ENCODE measurements at regions not wholly inside any gene's neighbourhood (a gene's known extent, or its start where the extent isn't known, plus 50 kb on each side); places are given as distances from the start of the nearest gene placed in this dataset.

DNA sequence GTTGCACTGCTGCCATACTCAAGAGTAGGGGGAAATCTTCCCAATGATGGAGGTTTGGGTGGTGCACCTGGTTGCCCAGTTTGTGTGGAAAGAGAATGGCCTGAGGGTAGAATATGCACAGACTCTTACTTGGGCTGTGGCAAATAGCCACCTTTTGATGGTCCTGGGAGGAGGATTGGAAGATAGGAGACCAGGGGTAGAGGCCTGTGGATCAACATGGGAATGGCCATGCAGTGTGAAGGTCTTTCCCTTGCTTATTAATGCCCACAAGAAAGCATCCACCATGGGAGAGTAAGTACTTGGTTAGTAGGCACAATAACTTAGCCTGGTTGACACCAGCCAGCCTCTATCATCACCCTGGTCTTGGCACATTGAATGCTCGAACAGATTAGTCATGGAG is 156.8 kb upstream of the LEF1 start:
- no peak for DNase-seq

DNA sequence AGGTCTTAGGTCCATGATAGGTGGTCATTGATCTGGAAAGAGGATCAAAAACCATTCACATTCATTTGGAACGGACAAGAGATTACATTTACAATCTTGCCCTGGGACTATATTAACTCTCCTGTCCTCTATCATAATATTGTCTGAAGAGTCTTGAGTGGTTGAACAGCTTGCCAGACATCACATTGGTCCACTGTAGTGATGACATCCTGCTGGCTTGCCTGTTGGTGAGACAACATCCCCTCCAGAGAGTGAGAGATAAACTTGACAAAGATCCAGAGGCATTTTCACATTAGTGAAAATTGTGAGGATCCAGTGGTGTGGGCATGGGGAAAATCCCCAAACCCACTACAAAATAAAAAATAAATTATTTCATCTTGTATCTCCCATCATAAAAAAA is 155.7 kb upstream of the LEF1 start:
- no peak for DNase-seq

- no peak for DNase-seq
These were observed 153.8 kb upstream of the LEF1 start for GRCh38 chr4:108322497-108322896.

DNA sequence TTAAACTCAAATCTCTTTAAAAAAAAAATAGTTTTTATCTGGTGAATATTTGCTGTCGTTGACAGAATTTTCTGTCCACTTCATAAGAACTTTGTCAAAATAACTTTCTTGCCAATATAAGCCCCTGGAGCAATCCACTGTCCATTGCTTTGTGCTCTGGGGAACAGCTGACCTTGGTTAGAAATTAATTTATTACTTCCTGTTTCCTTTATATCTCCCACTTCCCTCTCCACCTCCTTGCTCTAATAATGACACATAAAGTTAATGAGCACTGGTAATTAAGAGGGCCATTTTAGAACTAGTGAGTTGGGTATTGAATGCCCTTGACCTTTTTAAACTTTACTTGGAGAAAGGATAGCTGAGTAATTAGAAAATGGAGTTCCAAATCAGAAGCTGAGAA is 151.3 kb upstream of the LEF1 start:
- no peak for DNase-seq

- no peak for DNase-seq
These were observed 148.6 kb upstream of the LEF1 start for GRCh38 chr4:108317377-108317776.

- DNase-seq = no peak
These were observed 147.0 kb upstream of the LEF1 start for GRCh38 chr4:108315694-108316093.

DNA sequence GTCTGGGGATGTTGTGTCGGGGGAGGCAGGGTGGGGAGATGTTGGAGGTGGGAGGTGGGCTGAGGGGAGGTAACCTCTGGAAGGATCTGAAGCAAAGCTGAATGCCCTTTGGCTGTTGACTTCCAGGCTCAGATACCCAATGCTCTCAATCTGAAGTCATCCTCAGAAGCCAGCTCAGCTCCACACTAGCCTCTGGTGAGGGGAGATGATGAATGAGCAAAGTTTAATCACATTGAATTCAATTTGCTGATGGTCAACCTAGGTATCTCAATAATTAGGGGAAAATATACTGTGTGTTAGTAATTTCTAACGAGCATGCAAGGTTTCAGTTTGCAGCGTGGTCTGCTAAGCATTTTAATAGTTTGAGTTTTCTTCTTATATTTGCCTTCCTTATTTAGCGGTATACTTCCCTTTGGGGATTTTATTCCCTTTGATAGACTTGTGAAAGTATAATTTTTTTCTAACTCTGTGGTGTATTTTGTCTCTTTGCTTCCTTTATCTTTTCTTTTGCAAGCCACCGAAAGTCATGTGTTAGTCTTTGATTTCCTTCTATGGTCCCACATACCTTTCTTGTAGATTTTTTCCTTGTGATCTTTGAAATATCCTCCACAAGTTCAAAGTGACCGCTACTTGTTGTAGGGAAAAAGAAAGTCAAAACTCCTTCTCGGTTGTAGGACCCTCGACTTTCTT is 146.3 kb upstream of the LEF1 start:
- DNase-seq = no peak

DNA sequence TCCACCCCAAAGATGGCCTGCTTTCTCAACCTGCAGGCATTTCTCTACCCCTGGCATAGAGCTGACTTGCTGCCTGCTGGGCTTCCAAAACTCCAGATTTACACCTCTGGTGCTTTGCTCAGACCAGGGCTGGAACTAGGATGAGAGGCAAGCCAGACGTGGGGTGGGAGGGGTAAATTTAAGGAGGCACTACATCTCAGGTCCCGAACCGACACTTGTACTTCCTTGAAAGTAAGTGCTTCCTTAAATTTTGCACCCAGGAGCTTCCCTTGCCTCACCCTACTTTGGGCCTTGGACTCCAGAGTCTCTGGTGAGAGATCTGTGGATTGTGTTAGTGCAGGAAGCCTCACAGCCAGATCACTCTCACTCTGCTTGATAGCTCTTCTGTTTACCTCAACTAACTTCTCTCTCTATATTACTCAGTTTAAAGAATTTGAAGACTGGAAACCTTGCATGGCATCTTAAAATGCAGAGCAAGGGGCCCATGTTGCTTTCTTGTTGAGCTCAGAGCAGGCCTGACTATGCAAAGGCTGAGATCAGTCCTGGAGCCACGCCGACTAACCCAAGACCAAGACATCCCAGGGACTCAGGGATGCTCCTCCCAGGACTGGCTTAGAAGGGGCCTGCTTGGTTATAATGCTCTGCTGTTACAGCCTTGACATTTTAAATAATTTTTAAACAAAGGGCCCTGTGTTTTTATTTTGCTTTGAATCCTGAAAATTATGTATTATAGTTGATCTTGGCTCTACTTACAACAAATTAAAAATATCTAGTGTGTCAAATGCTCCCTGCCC is 145.0 kb upstream of the LEF1 start:
- DNase-seq = no peak

DNA sequence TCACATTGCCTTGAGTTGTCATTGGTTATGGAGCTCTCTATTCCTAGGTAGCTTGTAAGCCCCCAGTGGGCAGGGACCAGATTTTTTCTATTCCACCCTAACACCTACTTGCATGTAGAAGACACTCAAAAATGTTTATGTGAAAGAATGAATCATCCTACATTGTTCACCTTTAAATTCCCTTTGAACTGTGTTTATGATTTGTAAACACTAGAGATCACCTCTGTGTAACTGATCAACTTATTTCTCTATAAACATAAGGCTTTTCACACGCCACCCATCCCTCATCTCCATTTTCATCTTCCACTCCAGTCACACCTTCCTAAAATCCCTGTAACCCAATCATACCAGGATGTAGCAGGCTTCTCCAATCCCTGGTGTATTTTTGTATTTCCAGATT is 142.6 kb upstream of the LEF1 start:
- DNase-seq = no peak

- DNase-seq = no peak
These were observed 134.9 kb upstream of the LEF1 start for GRCh38 chr4:108303488-108304177.

DNA sequence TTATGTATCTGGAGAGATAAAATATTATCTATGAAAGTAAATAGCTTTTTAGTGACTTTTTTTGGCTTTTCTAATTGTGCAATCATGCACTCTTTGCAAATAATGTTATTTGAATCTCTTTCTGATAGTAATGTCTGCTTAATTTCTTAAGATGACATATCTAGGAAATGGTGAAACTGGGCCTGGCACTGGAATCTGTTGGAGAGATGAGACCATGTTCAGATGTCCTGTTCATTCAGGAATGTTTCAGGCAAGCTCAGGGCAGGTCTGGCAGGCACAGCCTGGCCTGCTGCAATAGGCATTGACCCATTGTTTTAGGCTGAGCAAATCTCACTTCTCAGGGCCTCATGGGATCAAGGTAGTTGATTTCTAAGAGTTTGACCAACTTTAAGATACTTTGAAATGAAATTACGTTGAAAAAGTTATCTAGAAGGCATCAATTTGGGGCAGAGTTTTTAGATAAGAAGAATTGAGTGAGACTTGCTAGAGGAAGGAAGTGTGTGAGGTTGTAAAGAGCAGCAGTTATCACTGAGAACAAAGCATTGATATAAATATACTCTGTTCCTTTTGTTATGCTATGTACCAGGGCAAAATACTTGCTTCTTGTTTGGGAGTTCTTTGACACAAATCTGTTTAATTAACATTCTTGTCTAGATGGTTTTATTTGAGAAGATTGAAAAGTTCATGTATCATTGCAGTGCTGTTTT is 133.0 kb upstream of the LEF1 start:
- DNase-seq = no peak

GRCh38 chr4:108297605-108298004 is 128.9 kb upstream of the LEF1 start:
- DNase-seq = no peak

DNA sequence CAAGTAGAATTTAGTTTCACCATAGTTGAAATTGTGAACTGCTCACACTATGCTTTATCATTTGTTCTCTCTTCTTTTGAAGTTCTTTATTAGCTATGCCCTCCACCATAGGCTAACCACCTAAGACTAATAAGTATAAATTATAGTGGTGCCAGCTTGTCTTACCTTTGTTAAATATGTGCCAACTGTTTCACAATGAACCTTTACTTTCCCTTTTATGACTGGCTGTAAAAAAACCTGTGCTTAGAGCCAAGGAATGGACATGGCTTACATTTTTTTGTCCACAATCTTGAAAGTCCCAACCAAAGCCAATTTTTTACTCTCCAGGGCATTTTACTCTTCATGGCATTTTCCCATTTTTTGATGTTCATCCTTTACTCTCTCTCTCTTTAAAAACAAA is 123.5 kb upstream of the LEF1 start:
- DNase-seq = no peak

DNA sequence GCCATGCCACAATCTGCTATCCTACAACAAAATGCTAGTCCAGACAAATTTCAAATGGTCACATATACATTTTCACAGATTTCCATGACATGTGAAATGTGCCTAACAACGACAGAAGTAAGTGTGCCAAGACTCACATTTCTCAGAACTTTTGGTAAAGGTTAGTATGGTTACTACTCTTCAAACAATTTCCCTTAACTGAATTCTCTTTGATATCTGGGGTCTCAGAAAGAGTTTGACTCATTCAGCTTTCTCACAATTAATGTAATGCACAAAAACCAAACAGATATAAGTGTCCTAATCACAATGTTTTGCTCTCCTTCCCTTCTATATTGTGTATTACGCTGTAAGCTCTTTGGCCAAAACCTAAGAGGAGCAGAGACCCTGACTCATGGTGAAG is 122.4 kb upstream of the LEF1 start:
- DNase-seq = no peak

DNA sequence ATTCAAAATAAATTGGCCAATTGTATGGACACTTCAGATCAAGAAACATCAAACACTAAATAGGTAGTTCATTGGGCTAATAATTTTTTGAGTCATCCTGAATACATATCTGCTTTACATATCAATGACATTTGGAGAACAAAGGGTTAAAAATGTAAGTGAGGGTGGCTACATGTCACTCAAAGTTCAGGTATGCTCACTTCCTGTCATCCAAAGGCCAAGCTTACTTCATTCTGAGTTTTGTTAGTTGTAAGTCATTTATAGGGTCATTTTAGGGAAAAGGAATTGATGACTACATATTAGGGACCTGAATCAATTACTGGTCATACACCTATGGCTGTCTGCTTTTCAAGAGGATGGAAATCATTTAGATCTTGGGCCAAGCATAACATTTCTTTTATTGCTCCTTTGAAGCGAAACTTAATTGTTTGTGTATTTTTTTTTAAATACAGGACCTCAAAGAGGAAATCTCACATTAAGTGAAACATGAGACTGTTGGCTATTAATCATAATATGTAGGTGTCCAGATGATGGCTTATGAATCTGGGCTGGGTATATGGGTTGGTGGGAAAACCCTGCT is 119.2 kb upstream of the LEF1 start:
- DNase-seq = no peak

DNA sequence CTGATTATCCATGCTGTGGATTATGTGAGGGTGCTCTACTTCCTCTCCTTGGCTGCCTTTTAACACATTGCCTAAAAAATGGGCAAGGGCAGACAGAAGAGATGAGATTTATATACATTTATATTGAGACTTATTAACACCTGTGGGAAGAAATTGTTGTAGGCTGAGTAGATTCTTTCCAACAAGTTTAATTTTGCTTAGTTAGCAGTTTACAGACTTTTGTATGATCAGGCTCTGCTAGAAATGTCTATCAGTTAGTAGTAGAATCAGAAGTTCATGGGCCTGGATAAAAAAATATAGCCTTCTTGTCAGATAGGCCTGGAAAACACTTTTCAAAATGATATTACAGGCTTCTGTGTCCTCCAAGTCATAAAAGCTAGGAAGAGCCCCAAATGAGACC is 111.3 kb upstream of the LEF1 start:
- no peak for DNase-seq

- no peak for DNase-seq
These were observed 108.0 kb upstream of the LEF1 start for GRCh38 chr4:108276690-108277089.

DNA sequence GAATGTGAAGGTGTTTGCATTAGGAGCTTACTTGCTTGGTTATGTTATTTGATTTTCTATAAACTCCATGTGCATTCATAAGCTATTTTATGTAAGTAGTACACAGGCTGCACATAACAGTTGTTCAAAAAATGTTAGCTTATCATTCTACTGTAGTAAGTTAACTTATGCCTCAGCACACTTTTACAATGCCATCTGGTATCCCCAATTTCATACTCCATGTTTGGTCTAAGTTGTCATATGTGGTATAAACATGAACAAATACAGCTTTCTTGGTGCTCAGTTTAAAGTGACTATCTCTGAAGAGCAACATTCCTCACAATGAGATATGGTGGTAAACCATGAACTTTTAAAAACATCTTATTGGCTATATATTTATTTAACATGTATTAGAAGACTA is 104.3 kb upstream of the LEF1 start:
- no peak for DNase-seq

DNA sequence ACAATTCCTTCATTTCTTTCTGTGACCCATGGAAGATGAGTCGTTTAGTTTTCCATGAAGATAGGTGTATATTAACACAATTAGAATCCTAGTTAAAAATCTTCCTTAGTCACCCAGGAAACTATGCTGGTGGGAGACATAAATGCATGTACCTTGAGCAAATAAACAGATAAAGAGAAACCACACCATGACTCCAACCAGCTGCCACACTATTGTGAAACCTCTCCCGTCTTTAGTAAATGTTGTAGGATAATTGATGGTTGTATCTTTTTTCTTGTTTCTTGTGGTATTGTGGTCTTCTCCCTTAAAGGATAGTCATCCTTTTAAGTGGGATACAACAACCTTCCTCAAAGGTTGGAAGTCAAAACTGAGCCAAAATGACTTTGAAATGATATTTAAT is 103.8 kb upstream of the LEF1 start:
- no peak for DNase-seq

- DNase-seq = no peak
These were observed 103.3 kb upstream of the LEF1 start for GRCh38 chr4:108272046-108272445.

- no peak for DNase-seq
These were observed 102.0 kb upstream of the LEF1 start for GRCh38 chr4:108270466-108271450.

- DNase-seq = no peak
These were observed 96.0 kb upstream of the LEF1 start for GRCh38 chr4:108264693-108265092.
